Nephron progenitor cell (in vitro differentiated cells): ENCODE measurements at regions not wholly inside any gene's neighbourhood (a gene's known extent, or its start where the extent isn't known, plus 50 kb on each side); places are given as distances from the start of the nearest gene placed in this dataset.

Experiments
- DNase-seq: peaks from one replicate; pipeline ENCODE4 v3.0.0; 2021
- H3K27ac Mint-ChIP-seq: 2 replicates; pipeline ENCODE4 v1.8.0; 2021; ENCODE audit warnings: mild to moderate bottlenecking, moderate library complexity, mixed read lengths
- H3K27me3 Mint-ChIP-seq: 2 replicates; pipeline ENCODE4 v1.8.0; 2021; ENCODE audit warnings: mild to moderate bottlenecking, low read depth, mixed read lengths; ENCODE audit not compliant: poor library complexity
- H3K36me3 Mint-ChIP-seq: 2 replicates; pipeline ENCODE4 v1.8.0; 2021; ENCODE audit warnings: low read depth, mixed read lengths
- H3K4me1 Mint-ChIP-seq: 2 replicates; pipeline ENCODE4 v1.8.0; 2021; ENCODE audit warnings: mixed read lengths
- H3K4me3 Mint-ChIP-seq: 2 replicates; pipeline ENCODE4 v1.8.0; 2021; ENCODE audit warnings: mild to moderate bottlenecking, moderate library complexity, mixed read lengths
- H3K9me3 Mint-ChIP-seq: 2 replicates; pipeline ENCODE4 v1.8.0; 2021; ENCODE audit warnings: mild to moderate bottlenecking, moderate library complexity, mixed read lengths
- CTCF ChIP-seq: fragments of 200-600 bp; sonication (generic); IDR thresholded peaks from 2 replicates; pipeline ENCODE4 v1.5.0; 2021; ENCODE audit warnings: antibody characterized with exemption

DNA sequence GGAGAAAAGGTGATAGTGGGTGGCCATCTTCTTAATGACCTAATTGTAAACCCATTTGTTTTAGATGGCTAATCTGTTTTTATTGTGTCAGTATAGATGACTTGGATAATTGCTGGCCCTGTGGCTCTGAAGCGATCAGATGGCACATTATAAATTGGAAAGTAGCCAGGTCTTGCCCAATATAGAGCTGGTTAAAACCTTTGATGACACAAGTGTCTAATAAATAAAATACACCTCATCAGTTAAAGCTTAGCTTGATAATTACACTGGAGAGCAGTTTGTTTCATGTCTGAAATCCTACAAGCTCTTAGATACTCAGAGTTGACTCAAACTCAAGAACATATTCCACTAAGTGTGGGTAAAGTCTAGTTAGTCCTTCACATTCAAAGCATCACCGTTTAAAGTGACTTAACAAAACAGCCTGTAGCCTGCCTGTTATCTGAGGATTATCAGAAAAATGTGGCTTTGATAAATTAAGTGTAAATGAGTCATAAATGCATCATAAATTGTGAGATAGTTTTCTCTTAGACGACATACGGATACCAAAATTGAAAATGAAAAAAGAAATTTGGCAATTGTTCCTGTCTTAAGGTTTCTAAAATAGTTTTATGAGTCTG is 280.9 kb downstream of the LRIG3 start:
- H3K27ac Mint-ChIP-seq = no peak overlapping the region
- no peak for TF ChIP-seq CTCF
- peaks cover 7% of the 10 kb centered on the region for H3K36me3 Mint-ChIP-seq
- peaks cover 11% of the 10 kb centered on the region for H3K27me3 Mint-ChIP-seq
- H3K4me1 Mint-ChIP-seq = no peaks in the 10 kb centered on the region
- peaks cover 25% of the 10 kb centered on the region for H3K9me3 Mint-ChIP-seq
- DNase-seq = no peak
- H3K4me3 Mint-ChIP-seq = no peak overlapping the region

- Mint-ChIP-seq H3K4me1 (no peaks in the 10 kb centered on the region), H3K9me3 (peaks cover 16% of the 10 kb centered on the region), H3K27ac (no peak overlapping the region), H3K4me3 (no peak overlapping the region), H3K36me3 (no peaks in the 10 kb centered on the region), H3K27me3 (peaks cover 11% of the 10 kb centered on the region)
- no peak for TF ChIP-seq CTCF
- DNase-seq = no peak
Observed at GRCh38 chr12:58640314-58640713, 280.0 kb downstream of the LRIG3 start.

- H3K4me1 Mint-ChIP-seq = no peaks in the 10 kb centered on the region
- H3K9me3 Mint-ChIP-seq = no peaks in the 10 kb centered on the region
- no peak for DNase-seq
- no peaks in the 10 kb centered on the region for H3K36me3 Mint-ChIP-seq
- H3K4me3 Mint-ChIP-seq = no peak overlapping the region
- peaks cover 11% of the 10 kb centered on the region for H3K27me3 Mint-ChIP-seq
- no peak overlapping the region for H3K27ac Mint-ChIP-seq
- TF ChIP-seq CTCF = no peak
Observed at GRCh38 chr12:58645946-58646345, 274.4 kb downstream of the LRIG3 start.

DNA sequence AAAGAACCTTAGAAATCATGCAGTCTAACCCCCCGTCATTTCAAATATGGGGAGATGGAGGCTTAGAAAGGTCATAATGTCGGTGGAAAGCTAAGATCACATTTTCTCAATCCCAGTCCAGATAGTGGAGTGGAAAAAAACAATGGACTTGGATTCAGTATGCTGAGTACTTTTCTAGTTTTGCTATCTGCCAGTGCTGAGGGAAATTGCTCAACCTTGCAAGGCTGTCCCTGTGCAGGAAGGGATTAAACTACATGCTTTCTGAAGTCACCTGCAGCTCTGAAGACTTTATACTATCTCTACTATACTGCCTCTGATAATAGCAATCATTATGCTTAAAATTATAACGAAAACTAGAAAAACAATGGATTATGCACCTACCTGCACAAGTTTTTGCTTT is 272.8 kb downstream of the LRIG3 start:
- peaks cover 5% of the 10 kb centered on the region for H3K27me3 Mint-ChIP-seq
- no peak overlapping the region for H3K27ac Mint-ChIP-seq
- H3K9me3 Mint-ChIP-seq = no peaks in the 10 kb centered on the region
- DNase-seq = no peak
- H3K4me1 Mint-ChIP-seq = no peaks in the 10 kb centered on the region
- H3K4me3 Mint-ChIP-seq = no peak overlapping the region
- no peak for TF ChIP-seq CTCF
- no peaks in the 10 kb centered on the region for H3K36me3 Mint-ChIP-seq

GRCh38 chr12:58648176-58648575 is 272.1 kb downstream of the LRIG3 start:
- H3K4me1 Mint-ChIP-seq = no peaks in the 10 kb centered on the region
- no peak overlapping the region for H3K4me3 Mint-ChIP-seq

More at GRCh38 chr12:58648176-58648575, 272.1 kb downstream of the LRIG3 start:
- no peak for DNase-seq
- H3K36me3 Mint-ChIP-seq = no peaks in the 10 kb centered on the region
- H3K9me3 Mint-ChIP-seq = peaks cover 6% of the 10 kb centered on the region
- no peak for TF ChIP-seq CTCF
- H3K27me3 Mint-ChIP-seq = peaks cover 3% of the 10 kb centered on the region
- no peak overlapping the region for H3K27ac Mint-ChIP-seq
